ENCODE measurements at regions not wholly inside any gene's neighbourhood (a gene's known extent, or its start where the extent isn't known, plus 50 kb on each side); places are given as distances from the start of the nearest gene placed in this dataset.

DNA sequence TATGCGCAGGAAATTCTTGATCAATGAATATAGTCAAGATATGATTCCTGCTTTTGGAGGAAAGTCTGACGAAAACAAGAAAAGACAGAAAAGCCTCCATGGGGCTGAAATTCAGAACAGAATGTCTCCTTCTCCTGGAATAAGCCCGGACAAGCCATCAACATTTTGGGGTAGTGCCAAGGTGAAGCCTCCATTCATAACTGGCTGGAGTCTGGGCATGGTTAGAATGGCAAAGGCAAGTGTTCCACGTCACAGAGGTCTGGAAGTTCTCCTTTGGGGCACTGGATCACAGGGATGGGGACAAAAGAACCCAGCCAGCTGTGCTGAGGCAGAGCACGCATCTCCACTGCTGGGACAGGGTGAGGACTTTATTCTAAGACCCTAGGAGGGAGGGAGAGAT, 505.7 kb downstream of the CMPK2 start:
- no peak for DNase-seq

DNA sequence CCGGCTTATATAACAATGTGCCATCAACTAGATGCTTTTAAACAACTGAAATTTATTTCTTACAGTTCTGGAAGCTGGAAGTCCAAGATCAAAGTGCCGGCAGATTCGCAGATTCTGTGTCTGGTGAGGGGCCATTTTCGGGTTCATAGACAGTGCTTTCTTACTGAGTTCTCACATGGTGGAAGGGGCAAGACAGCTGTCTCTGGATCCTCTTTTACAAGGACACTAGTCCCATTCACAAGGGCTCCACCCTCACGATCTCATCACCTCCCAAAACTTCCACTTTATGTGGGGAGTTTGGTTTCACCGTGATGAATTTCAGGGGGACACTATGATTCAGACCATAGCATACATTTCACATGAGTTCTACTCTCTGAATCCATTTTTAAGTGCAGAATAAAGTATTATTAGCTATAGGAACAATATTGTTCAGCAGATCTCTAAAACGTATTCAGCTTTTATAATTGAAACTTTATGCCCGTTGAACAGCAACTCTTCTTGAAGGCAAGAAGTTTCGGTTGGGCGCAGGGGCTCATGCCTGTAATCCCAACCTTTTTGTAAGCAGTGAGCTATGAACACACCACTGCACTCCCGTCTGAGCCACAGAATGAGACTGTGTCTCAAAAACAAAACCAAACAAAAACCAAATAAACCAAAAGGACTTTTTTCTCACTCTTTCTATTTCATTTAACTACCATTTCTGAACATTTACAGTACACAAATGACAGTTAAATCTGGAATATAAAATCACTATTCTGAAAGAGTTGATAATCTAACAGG, 502.8 kb downstream of the CMPK2 start:
- DNase-seq: no peak

DNA sequence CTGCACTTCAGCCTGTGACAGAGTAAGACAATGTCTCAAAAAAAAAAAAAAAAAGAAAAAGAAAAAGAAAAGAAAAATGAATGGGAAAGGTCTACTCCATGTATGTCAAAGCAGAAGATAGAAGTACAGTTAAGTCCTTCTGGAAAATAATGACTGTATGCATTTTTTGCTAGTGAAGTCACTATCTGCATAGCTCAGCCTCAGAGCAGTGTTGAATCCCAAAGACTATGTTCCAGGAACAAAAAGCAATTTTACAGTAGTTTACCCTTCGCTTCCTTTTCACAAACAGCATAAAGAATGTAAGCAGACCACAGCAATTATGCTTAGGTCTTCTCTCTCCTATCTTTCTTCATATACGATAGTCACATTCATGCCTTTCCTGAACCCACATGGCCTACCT, 497.4 kb downstream of the CMPK2 start:
- no peak for DNase-seq

DNA sequence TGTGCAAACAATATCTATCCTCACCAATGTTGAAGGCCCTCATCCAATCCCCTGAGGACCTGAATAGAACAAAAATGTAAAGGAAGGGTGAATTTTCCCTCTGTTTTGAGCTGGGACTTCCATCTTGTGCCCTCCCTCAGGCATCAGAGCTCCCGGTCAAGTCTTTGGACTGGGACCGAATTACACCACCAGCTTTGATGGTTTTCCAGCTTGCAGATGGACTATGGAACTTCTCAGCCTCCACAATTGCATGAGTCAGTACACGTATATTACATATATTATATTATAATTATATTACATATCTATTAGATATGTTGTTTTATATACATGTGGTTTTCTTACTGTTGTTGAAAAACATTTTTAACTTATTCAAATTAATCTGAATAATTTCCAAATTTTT, 496.4 kb downstream of the CMPK2 start:
- DNase-seq: no peak

DNA sequence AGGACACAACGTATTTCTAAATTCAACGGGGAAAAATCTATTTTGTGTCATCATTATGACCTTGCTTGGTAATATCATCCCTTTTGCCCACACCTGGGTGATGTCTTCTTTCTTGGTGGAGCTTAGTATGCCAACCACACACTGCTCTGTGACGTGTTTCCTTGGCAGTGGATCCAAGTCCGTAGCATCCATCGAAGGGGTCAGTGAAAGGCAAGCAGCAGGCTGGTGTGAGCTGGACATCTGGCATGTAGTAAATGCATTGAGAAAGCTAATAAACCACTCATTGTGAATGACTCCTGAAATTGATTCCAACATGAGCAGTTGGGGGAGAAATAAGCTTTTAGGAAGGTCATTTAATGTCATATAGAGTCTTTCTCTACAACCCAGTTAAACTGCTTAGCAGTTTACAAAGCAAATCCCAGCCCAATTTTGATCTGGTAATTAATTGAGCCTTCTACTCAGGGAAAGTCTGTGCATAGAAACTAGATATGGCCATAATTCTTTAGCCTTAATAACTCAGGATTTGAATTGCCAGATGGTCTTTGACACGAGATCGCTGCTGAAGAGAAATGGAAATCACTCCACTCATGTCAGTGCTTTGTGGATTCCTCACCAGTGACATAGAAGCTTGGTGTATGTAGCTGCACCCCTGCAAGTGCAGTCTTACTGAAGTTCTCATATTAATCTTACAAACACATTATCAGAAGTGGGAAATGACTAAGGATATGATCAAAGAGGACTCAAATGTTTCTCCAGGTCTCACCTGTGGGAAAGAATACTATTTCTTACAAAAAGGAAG, 494.8 kb downstream of the CMPK2 start:
- DNase-seq: no peak

DNA sequence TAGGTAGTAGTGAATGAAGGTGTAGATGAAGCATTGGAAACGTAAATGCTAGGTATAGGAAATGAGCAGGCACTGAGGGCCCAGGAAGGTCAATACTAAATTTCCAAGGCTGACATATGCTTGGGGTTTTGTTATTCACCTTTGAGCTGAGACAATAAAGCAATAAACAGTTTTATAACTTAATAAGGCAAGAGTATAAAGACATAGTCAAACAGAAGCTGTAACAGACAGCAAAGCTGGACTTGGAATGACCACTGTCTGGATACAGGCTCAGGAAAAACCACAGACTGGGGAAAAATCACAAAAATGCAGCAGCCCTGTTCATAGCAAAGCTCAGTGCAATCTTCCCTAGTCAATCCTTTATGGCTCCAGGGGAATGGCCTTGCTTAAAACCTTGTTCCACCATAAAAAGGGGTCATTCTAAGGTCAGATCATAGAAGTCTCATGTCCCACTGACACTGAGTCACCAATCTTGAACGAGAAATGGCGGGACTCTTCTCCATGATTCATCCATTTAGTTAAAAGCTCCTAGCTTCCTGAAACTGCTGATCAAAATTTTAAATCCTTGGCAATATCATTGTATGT, 493.3 kb downstream of the CMPK2 start:
- no peak for DNase-seq

DNA sequence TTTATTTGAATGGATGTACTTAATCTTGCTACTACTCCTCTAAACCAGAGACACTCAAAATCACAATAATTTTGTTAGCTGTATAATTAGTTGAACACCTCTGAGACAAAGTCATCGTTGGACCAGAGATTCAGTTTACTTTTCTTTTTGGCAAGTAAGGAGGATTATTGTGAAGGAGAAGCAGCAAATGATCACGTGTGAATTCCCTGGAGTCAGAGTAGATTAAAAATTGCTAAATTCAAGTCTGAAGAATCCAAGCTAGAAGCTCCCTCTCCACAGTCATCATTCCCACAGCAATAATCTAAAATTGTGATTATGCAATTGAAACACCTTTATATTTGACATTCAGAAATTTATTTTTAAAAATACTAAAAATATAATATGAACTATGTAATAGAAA, 484.4 kb downstream of the CMPK2 start:
- DNase-seq: no peak

DNA sequence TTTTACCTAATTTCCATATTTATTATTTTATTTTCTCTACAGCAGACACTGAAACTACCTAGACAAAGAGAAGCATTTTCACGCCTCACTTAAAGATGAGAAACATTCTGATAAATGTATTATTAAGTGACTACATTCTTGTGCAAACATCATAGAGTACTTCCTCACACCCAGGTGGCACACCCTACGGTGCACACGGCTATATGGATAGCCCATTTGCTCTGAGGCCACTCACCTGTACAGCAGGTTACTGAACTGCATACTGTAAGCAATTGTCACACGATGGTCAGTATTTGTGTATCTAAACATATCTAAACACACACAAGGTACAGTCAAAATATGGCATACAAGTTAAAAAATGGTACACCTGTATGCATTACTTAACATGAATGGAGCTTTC, 481.4 kb downstream of the CMPK2 start:
- no peak for DNase-seq

DNA sequence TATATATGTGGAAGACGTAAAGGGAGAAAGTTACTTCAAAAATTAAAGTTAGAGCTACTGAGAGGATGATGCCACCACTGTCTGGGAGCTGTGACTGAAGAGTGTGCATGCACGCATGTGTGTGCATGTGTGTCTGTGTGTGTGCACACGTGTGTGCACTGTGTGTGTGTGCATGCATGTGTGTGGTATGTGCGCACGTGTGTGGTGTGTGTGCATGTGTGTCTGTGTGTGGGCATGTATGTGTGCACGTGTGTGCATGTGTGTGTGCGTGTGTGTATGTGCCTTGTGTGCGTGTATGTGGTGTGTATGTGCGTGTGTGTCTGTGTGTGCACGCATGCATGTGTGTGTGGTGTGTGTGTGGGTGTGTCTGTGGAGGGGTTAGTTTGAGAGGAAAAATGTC, 473.4 kb downstream of the CMPK2 start:
- no peak for DNase-seq

DNA sequence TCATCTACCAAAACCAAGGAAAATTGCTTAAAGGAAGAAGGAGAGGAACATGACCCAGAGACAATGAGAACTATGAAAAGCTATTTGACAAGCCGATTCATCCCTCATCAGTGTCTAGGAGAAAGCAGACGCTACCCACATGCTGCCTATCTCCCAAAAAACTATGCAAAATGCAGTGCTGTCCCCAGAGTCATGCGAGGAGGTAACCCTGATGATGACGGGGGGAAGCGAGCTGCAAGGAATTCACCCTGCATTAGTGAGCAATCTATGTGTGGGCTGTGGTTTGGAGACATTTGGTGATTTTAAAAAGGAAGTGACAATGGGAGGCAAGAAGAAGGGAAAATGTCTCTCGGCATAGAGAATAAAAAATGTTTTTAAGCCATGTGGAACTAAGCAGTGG, 472.7 kb downstream of the CMPK2 start:
- no peak for DNase-seq

DNA sequence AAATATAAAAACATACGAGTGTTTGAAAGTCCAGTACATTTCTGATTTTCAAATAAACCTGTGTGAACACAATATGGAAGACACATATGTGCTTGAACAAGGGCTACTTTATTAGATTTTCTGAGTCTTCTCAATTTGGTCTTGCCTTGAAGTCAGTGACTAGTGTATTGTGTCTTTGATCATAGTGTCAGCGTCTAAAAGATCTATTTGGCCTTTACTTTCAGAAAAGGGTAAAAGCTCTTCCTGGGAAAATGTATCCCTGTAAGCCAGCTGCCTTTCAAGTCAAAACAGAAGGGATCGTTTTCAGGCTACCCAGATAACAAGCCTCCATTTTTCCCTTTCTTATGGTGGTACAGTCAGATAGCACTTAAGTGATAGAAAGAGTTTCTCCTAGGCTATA, 471.9 kb downstream of the CMPK2 start:
- DNase-seq: no peak

DNA sequence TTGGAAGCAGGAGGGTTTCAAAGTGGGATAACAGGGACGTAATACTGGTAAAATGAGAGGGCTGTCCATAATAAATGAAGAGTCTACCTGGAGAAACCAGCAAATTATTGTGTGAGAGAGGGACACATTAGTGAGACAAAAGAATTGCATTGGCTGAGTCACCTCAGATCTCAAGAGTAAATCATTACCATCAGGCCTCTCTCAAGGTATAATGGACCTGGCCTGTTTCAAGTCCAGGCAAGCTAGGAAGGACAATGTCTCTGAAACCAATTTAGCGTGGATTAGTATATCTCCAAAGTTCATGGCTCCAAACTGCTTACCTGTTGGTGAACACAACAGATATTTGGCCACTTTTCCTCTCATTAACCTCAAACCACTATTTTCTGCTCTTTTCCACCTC, 471.4 kb downstream of the CMPK2 start:
- DNase-seq: no peak

DNA sequence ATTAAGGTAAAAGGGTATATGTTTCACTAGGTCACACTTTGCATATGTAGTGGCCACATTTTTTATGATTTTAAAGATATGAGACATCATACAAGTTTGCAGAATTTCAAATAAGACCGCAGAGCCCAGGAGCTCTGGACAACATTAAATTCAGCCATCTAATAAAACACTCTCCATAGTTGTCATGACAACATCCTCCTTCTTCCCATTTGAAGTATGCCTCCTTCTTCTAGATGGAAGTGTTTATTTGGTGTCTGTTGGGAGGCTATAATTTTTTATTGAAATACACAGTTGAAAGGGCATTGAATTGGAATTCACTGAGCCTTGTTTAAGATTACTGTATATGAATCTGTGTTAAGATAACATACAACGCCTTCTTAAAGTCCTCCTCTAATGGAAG, 467.3 kb downstream of the CMPK2 start:
- no peak for DNase-seq

DNA sequence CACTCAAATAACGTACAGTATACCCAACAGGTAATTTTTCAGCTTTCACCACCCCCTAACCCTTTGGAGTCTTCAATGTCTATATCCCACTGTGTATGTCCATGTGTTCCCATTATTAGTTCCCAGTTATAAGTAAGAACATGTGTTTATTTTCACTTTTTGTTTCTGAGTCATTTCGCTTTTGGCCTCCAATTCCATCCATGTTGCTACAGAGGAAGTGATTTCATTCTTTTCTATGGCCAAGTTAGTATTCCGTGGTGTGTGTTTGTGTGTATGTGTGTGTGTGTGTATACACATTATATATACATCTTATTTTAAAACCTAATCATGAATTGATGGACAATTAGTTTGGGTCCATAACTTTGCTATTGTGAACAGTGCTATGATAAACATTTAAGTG, 464.4 kb downstream of the CMPK2 start:
- no peak for DNase-seq

DNA sequence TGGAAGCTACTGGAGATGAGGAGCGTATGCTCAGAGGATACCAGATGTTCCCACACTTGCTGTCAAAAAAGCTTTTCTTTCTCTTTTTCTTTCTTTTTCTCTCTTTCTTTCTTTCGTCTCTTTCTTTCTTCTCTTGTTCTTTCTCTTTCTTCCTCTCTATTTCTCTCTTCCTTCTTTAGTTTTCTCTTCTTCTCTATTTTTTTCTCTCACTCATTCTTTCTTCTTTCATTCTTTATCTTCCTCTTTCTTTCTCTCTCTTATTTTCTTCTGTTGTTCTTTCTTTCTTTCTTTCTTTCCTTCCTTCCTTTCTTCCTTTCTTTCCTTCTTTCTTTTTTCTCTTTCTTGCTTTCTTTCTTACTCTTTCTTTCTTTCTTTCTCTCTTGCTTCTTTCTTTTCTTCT, 457.6 kb downstream of the CMPK2 start:
- no peak for DNase-seq

DNA sequence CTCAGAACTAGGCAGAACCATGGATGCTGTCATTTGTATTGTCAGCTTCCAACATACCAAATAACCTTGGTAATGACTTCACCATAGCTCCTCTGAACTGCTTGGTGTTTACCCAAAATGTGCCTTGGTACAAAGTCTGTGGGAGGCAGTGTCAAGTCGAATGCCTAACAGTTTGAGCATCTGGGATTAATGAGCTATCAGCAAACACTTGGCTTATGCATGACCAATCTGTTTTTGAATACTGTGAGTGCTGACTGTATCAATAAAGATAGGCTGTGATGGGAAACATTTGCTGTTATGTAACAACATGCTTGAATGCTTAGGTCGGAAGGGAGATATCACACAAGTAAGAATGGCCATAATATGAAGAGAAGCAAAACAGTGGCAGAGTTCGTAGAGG, 455.4 kb downstream of the CMPK2 start:
- DNase-seq: no peak

DNA sequence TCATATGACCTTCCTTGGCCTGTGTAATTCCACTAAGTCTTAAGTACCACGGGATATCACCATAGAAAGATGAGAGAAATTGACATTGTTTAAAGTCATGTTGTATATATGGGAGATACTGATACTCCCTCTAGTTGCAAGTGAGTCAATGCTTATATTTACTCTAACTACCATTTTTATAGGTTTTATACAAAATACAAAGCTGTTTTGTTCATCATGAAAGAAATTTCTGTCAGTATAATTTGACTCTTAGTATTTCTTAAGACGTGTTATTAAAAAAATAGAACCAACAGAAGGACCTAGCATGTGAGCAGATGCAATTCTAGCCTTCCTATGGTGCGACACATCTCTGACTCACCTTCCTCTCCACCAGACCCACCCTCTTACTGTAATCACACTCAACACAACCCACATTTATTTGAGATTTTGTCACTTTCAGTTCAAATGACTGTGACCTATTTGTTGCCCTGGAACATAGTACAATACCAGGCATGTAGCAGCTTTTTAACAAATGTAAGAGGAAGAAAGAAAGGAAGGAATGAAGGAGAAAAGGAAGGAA, 453.1 kb downstream of the CMPK2 start:
- DNase-seq: no peak

DNA sequence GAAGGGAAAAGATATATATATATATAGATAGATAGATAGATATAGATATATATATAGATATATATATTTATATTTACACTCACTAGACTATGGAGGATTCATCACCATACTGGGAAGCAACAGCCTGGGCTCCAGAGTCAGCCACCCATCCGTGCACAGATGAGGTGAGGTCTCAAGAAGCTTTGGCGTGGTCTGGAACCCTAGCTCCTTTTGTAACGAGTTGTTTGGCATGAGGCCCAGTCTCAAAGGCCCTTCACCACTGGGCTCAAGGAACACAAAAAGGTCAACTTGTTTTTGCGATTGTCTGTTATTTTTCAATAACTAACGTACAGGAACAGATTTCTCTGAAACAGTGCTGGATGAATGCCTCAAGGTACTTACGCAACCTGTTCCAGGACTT, 448.7 kb downstream of the CMPK2 start:
- DNase-seq: no peak

DNA sequence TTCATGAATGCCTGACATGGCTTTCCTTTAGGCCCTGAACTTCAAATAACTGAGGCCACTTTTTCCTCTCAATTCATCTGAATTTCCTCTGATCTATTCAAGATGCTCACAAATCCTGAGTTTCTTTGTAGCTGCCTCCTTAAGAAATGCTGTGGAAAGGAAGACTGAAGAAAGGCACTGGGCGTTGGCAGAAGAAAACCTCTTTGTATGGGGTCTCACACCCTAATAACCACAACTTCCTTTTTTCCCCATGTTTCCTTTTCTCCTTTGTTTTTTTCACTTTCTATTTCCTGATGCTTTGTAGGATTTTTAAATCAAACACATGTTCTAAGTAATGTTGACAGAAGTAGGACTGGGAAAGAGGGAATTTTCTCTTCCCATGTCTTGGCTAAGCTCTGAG, 447.4 kb downstream of the CMPK2 start:
- DNase-seq: no peak

DNA sequence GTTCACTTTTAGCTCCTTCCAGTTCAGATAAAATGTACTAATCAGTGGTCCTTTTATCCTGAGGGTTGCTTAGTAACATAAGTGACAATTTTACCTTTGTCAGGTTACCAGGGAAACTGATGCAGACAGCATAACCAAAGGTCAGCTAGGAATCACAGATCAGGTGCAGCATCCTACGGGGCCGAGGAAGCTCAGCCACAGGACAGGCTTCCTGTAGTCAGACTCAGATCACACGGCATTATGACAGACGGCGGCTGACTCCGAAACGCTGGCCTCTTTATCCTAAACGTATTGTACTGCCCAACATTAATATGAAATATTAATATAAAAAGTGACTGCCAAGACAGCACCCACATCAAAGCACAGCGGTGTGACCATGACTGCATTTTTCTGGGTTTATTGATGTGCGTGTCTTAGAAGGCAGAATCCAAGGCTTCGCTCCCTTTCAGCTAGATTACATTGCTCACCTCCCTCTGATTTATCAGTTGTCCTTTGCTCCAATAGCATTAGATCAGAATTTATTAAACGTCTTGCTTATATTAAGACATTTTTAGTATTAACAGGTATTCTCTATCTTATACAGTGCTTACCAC, 444.5 kb downstream of the CMPK2 start:
- DNase-seq: no peak

DNA sequence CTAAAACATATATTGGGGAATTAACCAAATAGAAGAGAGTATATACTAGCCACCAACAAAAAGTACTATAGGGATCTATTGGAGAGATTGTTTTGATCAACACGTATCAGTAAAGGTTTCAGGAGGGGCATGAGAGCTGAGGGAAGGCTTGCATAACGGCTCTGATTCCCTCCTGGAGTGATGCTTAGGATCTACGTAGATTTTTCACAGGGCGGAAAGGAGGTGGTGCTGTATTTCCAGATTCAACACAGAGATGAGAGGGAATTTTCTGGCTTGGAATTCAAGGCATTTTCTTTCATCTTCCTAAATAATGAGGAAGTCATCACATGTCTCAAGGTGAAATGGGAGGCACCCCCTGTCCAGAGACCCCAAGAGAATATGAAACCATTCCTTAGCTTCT, 443.8 kb downstream of the CMPK2 start:
- DNase-seq: no peak

DNA sequence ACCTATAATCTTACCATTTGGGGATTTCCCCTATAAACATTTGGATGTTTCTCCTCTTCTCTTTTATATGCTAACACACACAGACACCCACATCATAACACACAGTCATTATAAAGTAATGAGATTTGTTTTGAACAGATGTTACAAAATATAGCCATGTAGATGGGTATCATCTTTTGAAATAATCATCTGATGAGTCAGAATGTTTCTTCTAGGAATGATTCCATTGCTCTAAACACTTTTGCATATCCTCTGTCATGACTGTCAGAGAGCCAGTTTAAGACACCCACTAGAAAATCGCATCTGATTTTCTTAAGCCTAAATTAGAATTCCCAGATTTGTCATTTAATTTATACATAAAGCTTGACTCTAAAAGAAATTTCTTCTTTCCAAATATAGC, 442.6 kb downstream of the CMPK2 start:
- DNase-seq: no peak

DNA sequence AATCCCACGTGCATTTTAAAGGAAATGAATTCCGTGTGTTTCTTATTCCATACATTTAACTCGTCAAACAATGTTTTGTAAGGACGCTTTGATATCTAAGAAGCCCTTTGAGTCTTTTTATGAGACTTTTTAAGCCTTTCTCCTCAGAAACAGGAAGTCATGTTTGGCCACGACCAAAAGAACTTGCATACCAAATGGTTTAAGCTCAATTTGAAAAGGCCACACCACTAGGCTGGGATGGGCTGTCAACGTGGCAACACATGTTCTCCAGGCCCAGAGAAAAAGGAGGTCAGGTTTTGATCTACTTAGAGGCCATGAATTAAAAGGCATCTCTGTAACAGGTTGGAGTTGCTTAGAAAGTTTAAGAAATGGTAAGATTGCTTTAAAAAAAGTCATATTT, 441.8 kb downstream of the CMPK2 start:
- DNase-seq: no peak

DNA sequence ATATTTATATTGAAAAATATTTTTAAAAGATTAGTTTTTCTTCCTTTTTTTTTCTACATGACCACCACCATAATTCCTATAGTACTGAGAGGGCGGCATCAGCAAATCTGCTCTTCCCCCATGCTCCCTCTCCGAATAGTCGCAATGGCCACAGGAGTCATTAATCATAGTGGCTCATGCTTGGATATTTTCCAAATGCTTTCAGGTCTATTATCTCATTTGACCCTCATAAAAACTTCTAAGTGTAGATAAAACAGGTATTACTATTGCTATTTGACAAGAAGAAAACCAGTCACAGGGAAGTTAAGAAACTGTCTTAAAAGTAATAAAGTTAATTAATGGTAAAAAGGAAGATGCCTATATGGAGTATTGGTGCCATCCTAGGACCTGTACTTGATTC, 440.7 kb downstream of the CMPK2 start:
- DNase-seq: no peak

Data from cerebellar nuclear complex (tissue), 1 donor.